Testis (tissue), 2 donors: ENCODE measurements at regions not wholly inside any gene's neighbourhood (a gene's known extent, or its start where the extent isn't known, plus 50 kb on each side); places are given as distances from the start of the nearest gene placed in this dataset.

Source experiments
- CTCF ChIP-seq, 3 experiments: fragments of 450-650 bp in 2 of 3; fragments of 200-600 bp in 1 of 3; sonication (generic) in 1 of 3; IDR thresholded peaks; one replicate each; pipeline ENCODE4 v1.5.1; 2016 to 2019; ENCODE audit warnings: antibody characterized with exemption in 3 of 3, mild to moderate bottlenecking in 2 of 3, moderate library complexity in 1 of 3
- POLR2A ChIP-seq: fragments of 450-650 bp; IDR thresholded peaks from one replicate; pipeline ENCODE4 v1.6.1; 2017; ENCODE audit warnings: antibody characterized with exemption, mild to moderate bottlenecking, moderate library complexity

GRCh38 chr6:164274493-164274892, 860.0 kb downstream of the QKI start:
- TF ChIP-seq CTCF (IDR thresholded peaks at IDR 0.05), result no peak
- no peak for TF ChIP-seq POLR2A
